ENCODE measurements at regions not wholly inside any gene's neighbourhood (a gene's known extent, or its start where the extent isn't known, plus 50 kb on each side); places are given as distances from the start of the nearest gene placed in this dataset.
"Not testable (repeated sequence)": the region's sequence is repeated elsewhere in the genome, so short reads cannot be mapped to it uniquely, and the experiment has no call there.

- DNase-seq = no peak
Observed at GRCh38 chr4:120636120-120636630, 286.4 kb downstream of the PRDM5 start.

- DNase-seq = no peak
Observed at GRCh38 chr4:120633810-120634209, 288.7 kb downstream of the PRDM5 start.

- peak in 1 of 2 experiments; percentile 8 for DNase-seq
Observed at GRCh38 chr4:120630427-120630826, 292.1 kb downstream of the PRDM5 start.

- peak; percentile 2 to 55 for DNase-seq
Observed at GRCh38 chr4:120629546-120630108, 292.9 kb downstream of the PRDM5 start.

GRCh38 chr4:120622601-120623000 lies 299.9 kb downstream of the PRDM5 start:
- DNase-seq = peak in 1 of 2 experiments; percentile 56

- DNase-seq = no peak
Observed at GRCh38 chr4:120617171-120617570, 305.4 kb downstream of the PRDM5 start.

- DNase-seq = no peak
Observed at GRCh38 chr4:120616041-120616440, 306.5 kb downstream of the PRDM5 start.

- no peak for DNase-seq
Observed at GRCh38 chr4:120613778-120614177, 308.7 kb downstream of the PRDM5 start.

GRCh38 chr4:120611092-120611491 lies 311.4 kb downstream of the PRDM5 start:
- no peak for DNase-seq

GRCh38 chr4:120591038-120591437 lies 331.5 kb downstream of the PRDM5 start:
- no peak for DNase-seq

GRCh38 chr4:120589787-120590186 lies 332.7 kb downstream of the PRDM5 start:
- no peak for DNase-seq

GRCh38 chr4:120568731-120569130 lies 353.8 kb downstream of the PRDM5 start:
- DNase-seq = no peak

GRCh38 chr4:120561648-120562047 lies 360.9 kb downstream of the PRDM5 start:
- DNase-seq = no peak

- no peak for DNase-seq
Observed at GRCh38 chr4:120557372-120557771, 365.2 kb downstream of the PRDM5 start.

- no peak for DNase-seq
Observed at GRCh38 chr4:120555058-120555457, 367.5 kb downstream of the PRDM5 start.

- no peak for DNase-seq
Observed at GRCh38 chr4:120554086-120554485, 368.4 kb downstream of the PRDM5 start.

GRCh38 chr4:120550624-120551220 lies 371.8 kb downstream of the PRDM5 start:
- not testable (repeated sequence) for DNase-seq

GRCh38 chr4:120549011-120549570 lies 373.4 kb downstream of the PRDM5 start:
- peak in 1 of 2 experiments; percentile 2 for DNase-seq

GRCh38 chr4:120545391-120545790 lies 377.1 kb downstream of the PRDM5 start:
- DNase-seq = no peak

- no peak for DNase-seq
Observed at GRCh38 chr4:120544838-120545237, 377.7 kb downstream of the PRDM5 start.

- DNase-seq = no peak
Observed at GRCh38 chr4:120540625-120541024, 381.9 kb downstream of the PRDM5 start.

- no peak for DNase-seq
Observed at GRCh38 chr4:120536884-120537283, 385.6 kb downstream of the PRDM5 start.

- DNase-seq = no peak
Observed at GRCh38 chr4:120528428-120528827, 394.1 kb downstream of the PRDM5 start.

GRCh38 chr4:120526033-120526432 lies 396.5 kb downstream of the PRDM5 start:
- no peak for DNase-seq

Data from NCI-H524 (cell line).